Lower lobe of right lung (tissue), 2 donors: ENCODE measurements at regions not wholly inside any gene's neighbourhood (a gene's known extent, or its start where the extent isn't known, plus 50 kb on each side); places are given as distances from the start of the nearest gene placed in this dataset.

Experiments used
- ATAC-seq, 2 donors: fragments of 200-7000 bp; cut with Tn5 transposase; one replicate each; pipeline ENCODE4 v1.9.1; 2020 to 2022; ENCODE audit warnings: mild to moderate bottlenecking in 2 of 2, moderate library complexity in 2 of 2
- DNase-seq: peaks from one replicate; pipeline ENCODE4 v3.0.0-alpha.2; 2020
- H3K27ac ChIP-seq: fragments of 200-600 bp; one replicate; pipeline ENCODE4 v1.8.0; 2022
- H3K27me3 ChIP-seq: fragments of 200-600 bp; one replicate; pipeline ENCODE4 v1.8.0; 2022; ENCODE audit warnings: low read depth
- H3K36me3 ChIP-seq: fragments of 200-600 bp; one replicate; pipeline ENCODE4 v1.8.0; 2022; ENCODE audit warnings: mild to moderate bottlenecking
- H3K4me1 ChIP-seq: fragments of 200-600 bp; one replicate; pipeline ENCODE4 v1.8.0; 2022
- H3K4me3 ChIP-seq: fragments of 200-600 bp; one replicate; pipeline ENCODE4 v1.8.0; 2022; ENCODE audit warnings: mild to moderate bottlenecking
- H3K9me3 ChIP-seq: fragments of 200-600 bp; one replicate; pipeline ENCODE4 v1.8.0; 2022
- CTCF ChIP-seq: fragments of 200-600 bp; IDR thresholded peaks from one replicate; pipeline ENCODE4 v1.8.0; 2022; ENCODE audit warnings: antibody characterized with exemption, mild to moderate bottlenecking
- intact Hi-C: fragments of 100-400 bp; cut with DNase I; formaldehyde crosslinking; loops from one replicate; pipeline ENCODE4 v1.11.0; 2022
- donor health status: DM: no; HTN: yes; CAD: no; lungs with severe emphysema.

DNA sequence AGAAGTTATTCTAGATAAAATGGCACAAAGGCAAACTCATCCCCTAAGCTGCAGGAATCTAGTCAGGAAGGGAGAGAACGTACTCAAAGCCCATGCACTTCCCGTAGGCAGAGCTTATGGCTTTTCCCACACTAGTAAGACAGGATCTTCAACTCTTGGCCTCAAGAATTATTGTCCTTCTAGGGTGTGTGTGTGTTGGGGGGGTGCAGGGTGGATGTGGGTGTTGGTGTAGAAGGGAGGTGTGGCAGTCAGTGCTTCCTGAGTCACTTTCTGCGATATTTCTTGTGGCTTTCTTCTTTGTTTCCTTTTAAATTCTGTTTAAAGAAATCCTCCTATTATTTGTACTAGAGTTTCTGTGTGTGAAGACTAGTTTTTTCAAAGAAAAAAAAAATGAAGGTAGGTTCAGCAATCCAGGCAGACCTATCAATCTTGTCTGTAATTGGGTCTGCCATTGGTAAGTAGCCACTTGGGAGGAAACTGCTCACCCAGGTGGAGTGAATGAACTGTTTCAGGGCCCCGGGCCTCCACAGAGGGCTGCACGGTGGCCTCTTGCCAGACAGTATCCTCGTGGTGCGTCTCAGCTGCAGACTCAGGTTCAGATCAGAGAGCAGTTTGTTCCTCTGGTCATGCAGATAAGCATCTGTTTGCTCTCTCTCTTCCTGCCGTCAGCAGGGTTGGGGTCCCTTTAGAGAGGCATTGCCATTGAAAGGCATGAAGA is 131.9 kb downstream of the NPR3 start:
- no peak for TF ChIP-seq CTCF
- no peak overlapping the region for H3K4me3 ChIP-seq
- peak; percentile 60 to 70 for ATAC-seq

GRCh38 chr5:32843531-32843895 is 132.4 kb downstream of the NPR3 start:
- DNase-seq, result no peak
- intact Hi-C loops, result no loop called here
- ATAC-seq, result peak in 1 of 2 donors; percentile 19
- H3K36me3 ChIP-seq, result no peaks in the 10 kb centered on the region
- H3K27me3 ChIP-seq, result no peaks in the 10 kb centered on the region
- H3K4me1 ChIP-seq, result no peaks in the 10 kb centered on the region
- H3K27ac ChIP-seq, result no peak overlapping the region
- no peak for TF ChIP-seq CTCF
- H3K9me3 ChIP-seq, result no peaks in the 10 kb centered on the region
- H3K4me3 ChIP-seq, result no peak overlapping the region

More for the DNA sequence above, 131.9 kb downstream of the NPR3 start:
- Histone ChIP-seq H3K9me3 (no peaks in the 10 kb centered on the region), H3K36me3 (no peaks in the 10 kb centered on the region), H3K27me3 (no peaks in the 10 kb centered on the region), H3K4me1 (no peaks in the 10 kb centered on the region), H3K27ac (peak overlapping the region; percentile 37)
- DNase-seq, result peak; percentile 44
- intact Hi-C loops, result no loop called here

DNA sequence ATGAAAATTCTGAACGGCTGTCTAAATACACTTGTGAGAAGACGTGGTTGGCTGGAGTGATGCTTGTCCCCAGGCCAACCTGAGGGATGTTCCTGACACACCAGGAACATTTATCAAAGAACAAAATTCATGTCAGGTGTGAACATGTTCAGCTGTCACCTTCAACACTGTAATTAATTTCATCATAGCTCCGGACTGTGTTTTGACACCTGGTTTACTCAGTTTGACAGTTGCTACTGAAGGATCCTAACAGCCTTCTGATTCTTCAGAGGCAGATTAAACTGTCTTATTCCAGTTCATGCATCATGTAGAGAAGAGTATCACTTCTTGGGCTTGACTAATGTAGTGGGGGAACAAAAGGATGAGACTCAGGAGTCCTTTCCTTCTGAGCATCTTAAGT is 134.1 kb downstream of the NPR3 start:
- intact Hi-C loops, result no loop called here
- TF ChIP-seq CTCF, result no peak
- Histone ChIP-seq H3K27ac (no peak overlapping the region), H3K9me3 (no peaks in the 10 kb centered on the region), H3K36me3 (no peaks in the 10 kb centered on the region), H3K4me3 (no peak overlapping the region), H3K4me1 (no peaks in the 10 kb centered on the region), H3K27me3 (no peaks in the 10 kb centered on the region)
- ATAC-seq (no peak), DNase-seq (no peak)

GRCh38 chr5:32848120-32848519 is 137.0 kb downstream of the NPR3 start:
- no peak for TF ChIP-seq CTCF
- no peaks in the 10 kb centered on the region for H3K9me3 ChIP-seq
- no peaks in the 10 kb centered on the region for H3K4me1 ChIP-seq
- H3K4me3 ChIP-seq, result no peak overlapping the region
- H3K36me3 ChIP-seq, result no peaks in the 10 kb centered on the region
- DNase-seq, result no peak
- ATAC-seq, result no peak
- intact Hi-C loops, result no loop called here
- no peak overlapping the region for H3K27ac ChIP-seq
- no peaks in the 10 kb centered on the region for H3K27me3 ChIP-seq

DNA sequence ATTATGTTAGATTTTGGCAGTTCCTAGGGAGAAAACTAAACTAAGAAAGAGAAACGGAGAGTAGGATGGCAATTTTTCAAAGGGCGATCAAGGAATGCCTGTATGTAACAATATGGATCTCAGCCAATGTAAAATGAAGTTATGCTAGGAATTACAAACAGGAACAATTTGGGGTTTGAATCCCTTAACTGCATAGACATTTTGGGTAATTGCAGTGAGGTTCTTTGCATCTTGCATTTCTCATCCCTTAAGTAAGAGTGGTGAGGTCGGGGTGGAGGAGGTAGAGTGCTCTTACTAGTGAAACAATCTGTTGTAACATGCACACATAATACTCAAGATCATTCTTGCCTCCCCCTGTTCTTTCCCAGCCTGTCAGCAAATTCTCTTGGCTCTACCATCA is 137.6 kb downstream of the NPR3 start:
- TF ChIP-seq CTCF, result no peak
- Histone ChIP-seq H3K36me3 (no peaks in the 10 kb centered on the region), H3K4me1 (no peaks in the 10 kb centered on the region), H3K27me3 (no peaks in the 10 kb centered on the region), H3K27ac (no peak overlapping the region), H3K9me3 (no peaks in the 10 kb centered on the region), H3K4me3 (no peak overlapping the region)
- DNase-seq (no peak), ATAC-seq (no peak)
- intact Hi-C loops, result no loop called here
